Epithelial cell of esophagus (primary cell): ENCODE measurements at regions not wholly inside any gene's neighbourhood (a gene's known extent, or its start where the extent isn't known, plus 50 kb on each side); places are given as distances from the start of the nearest gene placed in this dataset.

Experiments used
- DNase-seq: peaks from one replicate; pipeline ENCODE4 v3.0.0; 2010; ENCODE audit warnings: low read depth
- H3K4me3 ChIP-seq: 2 replicates; pipeline ENCODE4 v1.5.1; 2011; ENCODE audit warnings: mild to moderate bottlenecking, low read length, control low read depth
- CTCF ChIP-seq: IDR thresholded peaks from 2 replicates; pipeline ENCODE4 v1.5.1; 2011; ENCODE audit warnings: low read depth, mild to moderate bottlenecking, low read length, control low read depth, inconsistent platforms; ENCODE audit not compliant: insufficient read depth; ENCODE audit errors: missing control alignments

GRCh38 chr12:75764091-75764841, 252.9 kb upstream of the KRR1 start:
- no peak for TF ChIP-seq CTCF
- H3K4me3 ChIP-seq: no peak overlapping the region

GRCh38 chr12:75760573-75761294, 249.3 kb upstream of the KRR1 start:
- H3K4me3 ChIP-seq: no peak overlapping the region
- TF ChIP-seq CTCF: no peak
- DNase-seq: no peak

More at GRCh38 chr12:75764091-75764841, 252.9 kb upstream of the KRR1 start:
- no peak for DNase-seq

- no peak for TF ChIP-seq CTCF
- peak; percentile 91 for DNase-seq
- no peak overlapping the region for H3K4me3 ChIP-seq
These were observed 248.6 kb upstream of the KRR1 start for GRCh38 chr12:75759842-75760572.

GRCh38 chr12:75759196-75759595, 247.8 kb upstream of the KRR1 start:
- DNase-seq: no peak
- TF ChIP-seq CTCF: no peak
- H3K4me3 ChIP-seq: no peak overlapping the region

GRCh38 chr12:75756771-75757170, 245.4 kb upstream of the KRR1 start:
- no peak for TF ChIP-seq CTCF
- H3K4me3 ChIP-seq: no peak overlapping the region
- peak; percentile 79 for DNase-seq

- DNase-seq: no peak
- no peak for TF ChIP-seq CTCF
- H3K4me3 ChIP-seq: no peak overlapping the region
These were observed 244.7 kb upstream of the KRR1 start for GRCh38 chr12:75756111-75756510.
